Caco-2 (cell line): ENCODE measurements at regions not wholly inside any gene's neighbourhood (a gene's known extent, or its start where the extent isn't known, plus 50 kb on each side); places are given as distances from the start of the nearest gene placed in this dataset.

Experiments
- BruUV-seq: library from RNA; stranded (reverse); fragments of 400-500 nt; replicated peaks from 2 replicates; lab custom pipeline; 2021; lab: Mats Ljungman, UMichigan
- CTCF ChIA-PET: fragments of 300-600 bp; sonication (Branson Sonifier 250); formaldehyde crosslinking; loops from one replicate; lab custom pipeline; 2022; ENCODE audit warnings: antibody characterized with exemption; lab: Charles Lee
- POLR2A ChIA-PET: fragments of 300-600 bp; sonication (Branson Sonifier 250); formaldehyde crosslinking; loops from one replicate; lab custom pipeline; 2022; ENCODE audit warnings: antibody characterized with exemption; lab: Charles Lee
- DNase-seq, 2 experiments: peaks; one replicate each; pipeline versions ENCODE4 v3.0.0 to v3.0.0-alpha.2; 2020 to 2022
- H3K27me3 ChIP-seq: replicated peaks from 2 replicates; pipeline ENCODE4 v1.6.0; 2011; ENCODE audit warnings: low read length; ENCODE audit not compliant: control insufficient read depth, insufficient read depth
- H3K36me3 ChIP-seq: 2 replicates; pipeline ENCODE4 v1.5.1; 2011; ENCODE audit warnings: low read length; ENCODE audit not compliant: control insufficient read depth, insufficient read depth
- H3K4me1 ChIP-seq: fragments of 250-450 bp; sonication (Bioruptor Pico); 2 replicates; pipeline ENCODE4 v1.5.1; 2020; ENCODE audit warnings: mild to moderate bottlenecking
- H3K4me3 ChIP-seq: 2 replicates; pipeline ENCODE4 v1.5.1; 2011; ENCODE audit warnings: low read depth, mild to moderate bottlenecking, control low read depth, low read length
- H3K9me3 ChIP-seq: fragments of 250-450 bp; sonication (Bioruptor Pico); 2 replicates; pipeline ENCODE4 v1.5.1; 2020; ENCODE audit warnings: mild to moderate bottlenecking, moderate library complexity
- H3K27ac Mint-ChIP-seq: one replicate; pipeline ENCODE4 v1.8.0; 2022; ENCODE audit warnings: mixed read lengths; ENCODE audit not compliant: unreplicated experiment
- H3K27me3 Mint-ChIP-seq: one replicate; pipeline ENCODE4 v1.8.0; 2022; ENCODE audit warnings: mixed read lengths; ENCODE audit not compliant: insufficient read depth, unreplicated experiment
- H3K36me3 Mint-ChIP-seq: one replicate; pipeline ENCODE4 v1.8.0; 2022; ENCODE audit warnings: mild to moderate bottlenecking, mixed read lengths; ENCODE audit not compliant: insufficient read depth, unreplicated experiment
- H3K4me1 Mint-ChIP-seq: one replicate; pipeline ENCODE4 v1.8.0; 2022; ENCODE audit warnings: low read depth, mixed read lengths; ENCODE audit not compliant: unreplicated experiment
- H3K4me3 Mint-ChIP-seq: one replicate; pipeline ENCODE4 v1.8.0; 2022; ENCODE audit warnings: mild to moderate bottlenecking, moderate library complexity, mixed read lengths; ENCODE audit not compliant: unreplicated experiment
- H3K9me3 Mint-ChIP-seq: one replicate; pipeline ENCODE4 v1.8.0; 2022; ENCODE audit warnings: mixed read lengths; ENCODE audit not compliant: unreplicated experiment
- intact Hi-C: fragments of 100-400 bp; cut with micrococcal nuclease; formaldehyde crosslinking; loops from one replicate; pipeline ENCODE4 v1.10.0; 2022; ENCODE audit not compliant: unreplicated experiment
- TF ChIP-seq, protein P1 (sequence below), 2 experiments: fragments of 200-600 bp in 1 of 2; IDR thresholded peaks; 1 replicate in 1 of 2; 2 replicates in 1 of 2; pipeline versions ENCODE4 v1.5.1 to v1.8.0; 2011 to 2022; ENCODE audit warnings: antibody characterized with exemption in 1 of 2, control low read depth in 1 of 2, inconsistent platforms in 1 of 2, low read depth in 1 of 2, low read length in 1 of 2, mild to moderate bottlenecking in 1 of 2, moderate library complexity in 1 of 2; ENCODE audit not compliant: insufficient read depth in 1 of 2, severe bottlenecking in 1 of 2, unreplicated experiment in 1 of 2

DNA sequence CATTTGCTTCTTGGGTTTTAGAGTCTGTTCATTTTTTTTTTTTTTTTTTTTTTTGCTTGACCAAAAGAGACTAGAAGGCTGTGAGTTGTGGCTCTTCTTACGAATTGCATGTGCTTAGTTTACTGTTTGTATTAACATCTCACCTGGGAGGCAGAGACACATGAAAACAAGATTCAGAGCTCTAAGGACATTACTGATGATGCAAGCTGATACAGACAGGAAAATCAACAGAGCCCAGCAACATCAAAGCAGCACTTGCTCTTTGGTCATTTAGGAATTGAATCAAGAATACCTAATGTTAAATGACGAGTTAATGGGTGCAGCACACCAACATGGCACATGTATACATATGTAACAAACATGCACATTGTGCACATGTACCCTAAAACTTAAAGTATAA lies 55.7 kb upstream of the HS3ST5 start:
- DNase-seq: no peak
- no peaks in the 10 kb centered on the region for H3K36me3 Mint-ChIP-seq
- POLR2A ChIA-PET: no interaction called here
- Histone ChIP-seq H3K4me1 (no peaks in the 10 kb centered on the region), H3K4me3 (no peak overlapping the region), H3K36me3 (no peaks in the 10 kb centered on the region), H3K9me3 (no peaks in the 10 kb centered on the region), H3K27me3 (no peaks in the 10 kb centered on the region)
- intact Hi-C loops: no loop called here
- no peaks in the 10 kb centered on the region for H3K27me3 Mint-ChIP-seq
- CTCF ChIA-PET: no interaction called here
- BruUV-seq: no TSS peak
- no peaks in the 10 kb centered on the region for H3K4me1 Mint-ChIP-seq
- no peak overlapping the region for H3K4me3 Mint-ChIP-seq
- TF ChIP-seq, protein P1, sequence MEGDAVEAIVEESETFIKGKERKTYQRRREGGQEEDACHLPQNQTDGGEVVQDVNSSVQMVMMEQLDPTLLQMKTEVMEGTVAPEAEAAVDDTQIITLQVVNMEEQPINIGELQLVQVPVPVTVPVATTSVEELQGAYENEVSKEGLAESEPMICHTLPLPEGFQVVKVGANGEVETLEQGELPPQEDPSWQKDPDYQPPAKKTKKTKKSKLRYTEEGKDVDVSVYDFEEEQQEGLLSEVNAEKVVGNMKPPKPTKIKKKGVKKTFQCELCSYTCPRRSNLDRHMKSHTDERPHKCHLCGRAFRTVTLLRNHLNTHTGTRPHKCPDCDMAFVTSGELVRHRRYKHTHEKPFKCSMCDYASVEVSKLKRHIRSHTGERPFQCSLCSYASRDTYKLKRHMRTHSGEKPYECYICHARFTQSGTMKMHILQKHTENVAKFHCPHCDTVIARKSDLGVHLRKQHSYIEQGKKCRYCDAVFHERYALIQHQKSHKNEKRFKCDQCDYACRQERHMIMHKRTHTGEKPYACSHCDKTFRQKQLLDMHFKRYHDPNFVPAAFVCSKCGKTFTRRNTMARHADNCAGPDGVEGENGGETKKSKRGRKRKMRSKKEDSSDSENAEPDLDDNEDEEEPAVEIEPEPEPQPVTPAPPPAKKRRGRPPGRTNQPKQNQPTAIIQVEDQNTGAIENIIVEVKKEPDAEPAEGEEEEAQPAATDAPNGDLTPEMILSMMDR (IDR thresholded peaks at IDR 0.05; ENCODE audit: insufficient read depth in 1 of 2, low read depth in 1 of 2, low read length in 1 of 2, severe bottlenecking in 1 of 2, unreplicated experiment in 1 of 2): no peak
- no peaks in the 10 kb centered on the region for H3K9me3 Mint-ChIP-seq
- H3K27ac Mint-ChIP-seq: no peak overlapping the region
